Kasumi-1 (cell line): ENCODE measurements at regions not wholly inside any gene's neighbourhood (a gene's known extent, or its start where the extent isn't known, plus 50 kb on each side); places are given as distances from the start of the nearest gene placed in this dataset.
"Not testable (repeated sequence)": the region's sequence is repeated elsewhere in the genome, so short reads cannot be mapped to it uniquely, and the experiment has no call there.

ENCODE experiments used
- DNase-seq, 2 experiments: peaks; one replicate each; lab custom pipeline; 2025; lab: John Stamatoyannopoulos, UW

GRCh38 chr3:106454497-106454896 is 585.7 kb upstream of the CBLB start:
- no peak for DNase-seq

GRCh38 chr3:106457281-106458180 is 588.7 kb upstream of the CBLB start:
- no peak for DNase-seq

DNA sequence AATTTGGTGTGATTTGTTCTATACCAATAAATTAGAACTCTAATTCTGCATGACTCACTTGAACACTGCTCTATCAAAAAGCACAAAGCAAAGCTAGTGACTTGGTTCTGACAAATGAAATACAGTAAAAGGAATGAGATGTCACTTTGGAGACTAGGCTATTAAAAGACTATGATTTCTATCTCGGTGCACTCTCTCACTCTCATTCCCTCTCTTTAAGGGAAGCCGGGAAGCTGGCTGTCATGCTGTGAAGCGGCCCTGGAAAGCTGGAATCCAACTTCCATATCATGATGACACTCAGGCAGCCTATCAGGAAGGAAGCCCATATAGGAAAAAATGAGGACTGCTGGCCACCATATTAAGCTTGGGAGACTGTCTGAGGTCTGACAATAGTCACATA is 590.1 kb upstream of the CBLB start:
- DNase-seq: no peak

- DNase-seq: no peak
Measured at GRCh38 chr3:106466881-106467280, 598.1 kb upstream of the CBLB start.

- DNase-seq: no peak
Measured at GRCh38 chr3:106473576-106474475, 605.0 kb upstream of the CBLB start.

DNA sequence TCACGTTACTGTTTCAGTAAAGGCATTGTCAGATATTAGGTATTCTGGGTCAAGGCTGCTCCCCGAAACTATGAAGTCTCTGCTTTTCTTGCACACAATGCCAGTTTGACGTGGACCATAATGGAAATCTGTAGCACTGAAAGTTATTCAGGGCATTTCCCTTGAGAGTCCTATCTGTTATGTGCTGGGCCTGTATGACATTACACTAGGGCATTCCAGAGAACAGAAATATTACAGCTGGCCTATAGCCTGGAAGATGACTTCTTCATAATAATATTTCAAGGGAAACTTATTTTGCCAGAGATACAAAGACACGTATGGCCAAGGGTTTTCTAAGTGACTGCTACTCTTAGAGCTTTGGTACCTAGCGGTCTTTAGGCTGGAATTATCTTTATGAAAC is 613.6 kb upstream of the CBLB start:
- no peak for DNase-seq

- no peak for DNase-seq
Measured at GRCh38 chr3:106485217-106485616, 616.4 kb upstream of the CBLB start.

GRCh38 chr3:106485802-106486201 is 617.0 kb upstream of the CBLB start:
- no peak for DNase-seq

GRCh38 chr3:106486945-106487639 is 618.3 kb upstream of the CBLB start:
- not testable (repeated sequence) for DNase-seq

DNA sequence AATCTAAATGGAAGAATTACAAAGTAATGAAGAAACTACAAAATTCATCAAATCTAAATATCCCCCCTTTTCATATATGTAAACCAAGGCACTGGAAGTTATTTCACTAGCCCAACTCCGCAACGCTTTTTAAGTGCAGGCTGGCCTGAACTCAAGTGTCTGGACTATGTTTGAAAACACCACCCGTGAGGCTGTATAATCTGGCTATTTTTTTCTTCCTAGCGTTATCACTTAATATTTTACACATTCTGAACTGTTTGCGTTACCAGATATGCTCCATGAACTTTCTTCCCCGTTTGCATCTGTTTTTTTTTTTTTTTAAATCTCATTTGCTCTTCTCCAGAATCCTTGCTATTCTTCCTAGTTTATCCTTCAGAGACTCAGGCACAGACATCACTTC is 619.5 kb upstream of the CBLB start:
- no peak for DNase-seq

- no peak for DNase-seq
Measured at GRCh38 chr3:106491796-106492195, 623.0 kb upstream of the CBLB start.

- no peak for DNase-seq
Measured at GRCh38 chr3:106508331-106508893, 639.6 kb upstream of the CBLB start.

- DNase-seq: no peak
Measured at GRCh38 chr3:106510206-106510605, 641.4 kb upstream of the CBLB start.

DNA sequence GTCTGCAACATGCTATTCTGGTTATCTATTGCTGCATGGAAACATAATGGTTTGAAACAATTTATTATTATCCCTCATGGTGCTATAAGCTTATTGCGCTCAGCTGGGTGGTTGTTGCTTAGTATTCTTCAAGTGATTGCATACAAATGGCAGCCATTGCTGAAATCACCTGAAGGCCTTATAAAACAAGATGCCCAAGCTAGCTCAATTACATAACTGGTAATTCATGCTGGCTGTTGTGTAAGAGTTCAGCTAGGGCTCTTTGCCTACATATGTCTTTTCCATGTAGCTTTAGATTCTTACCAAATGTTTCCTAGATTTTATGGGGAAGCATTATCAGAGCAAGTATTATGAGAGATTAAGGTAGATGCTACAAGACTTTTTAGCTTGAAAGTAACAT is 644.0 kb upstream of the CBLB start:
- no peak for DNase-seq

DNA sequence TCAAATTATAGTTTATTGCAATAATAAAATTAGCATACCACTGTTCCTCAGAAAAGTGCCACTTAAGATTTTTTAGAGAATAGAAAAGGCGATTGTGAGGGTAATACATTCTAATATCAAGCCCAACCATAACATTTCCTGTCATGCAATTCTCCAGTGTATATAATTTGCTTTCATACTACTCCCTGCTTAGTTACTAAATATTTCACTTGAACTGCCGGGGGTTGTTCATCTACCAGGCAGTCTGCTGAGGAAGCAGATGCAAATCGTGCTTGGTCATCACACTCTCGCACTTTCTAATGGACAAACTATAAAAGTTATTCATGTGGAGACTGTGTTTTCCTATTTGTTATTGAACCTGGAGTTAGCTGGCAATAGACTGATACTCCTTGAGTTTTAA is 645.6 kb upstream of the CBLB start:
- DNase-seq: no peak

- no peak for DNase-seq
Measured at GRCh38 chr3:106518516-106518915, 649.7 kb upstream of the CBLB start.

GRCh38 chr3:106522397-106522796 is 653.6 kb upstream of the CBLB start:
- DNase-seq: no peak

DNA sequence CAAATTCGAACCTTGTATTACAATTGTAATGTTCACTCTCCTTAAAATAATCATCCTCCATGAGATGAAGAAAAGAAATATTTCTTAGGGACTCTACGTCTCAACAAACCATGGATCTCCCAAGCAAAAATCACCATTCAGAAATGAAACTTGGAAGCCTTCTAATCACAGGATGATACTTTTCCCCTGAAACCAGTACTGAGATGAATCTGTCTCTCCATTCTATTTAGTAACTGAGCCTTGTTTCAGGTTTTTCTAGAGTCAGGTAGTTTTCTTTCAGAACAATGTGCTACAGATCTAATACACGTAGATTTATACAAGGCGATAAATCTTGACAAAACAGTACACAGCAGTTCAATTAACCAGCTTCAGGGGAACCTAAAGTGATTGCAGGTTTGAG is 660.1 kb upstream of the CBLB start:
- no peak for DNase-seq

DNA sequence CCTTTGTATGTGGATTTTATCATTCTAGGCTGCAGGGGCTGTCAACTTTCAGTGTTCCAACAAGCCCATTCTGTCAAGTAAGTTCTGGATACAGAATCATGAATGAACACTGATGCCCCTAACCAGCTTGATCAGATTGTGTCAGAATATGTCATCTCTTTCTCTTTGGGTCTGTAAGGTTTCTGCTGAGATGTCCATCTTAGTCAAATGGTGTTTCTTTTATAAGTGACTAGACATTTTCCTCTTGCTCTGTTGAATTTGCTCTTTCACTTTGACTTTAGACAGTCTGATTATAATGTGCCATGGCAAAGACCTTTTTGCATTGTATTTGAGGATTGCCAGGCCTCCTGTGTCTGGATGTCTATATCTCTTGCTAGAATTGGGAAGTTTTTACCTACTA is 660.9 kb upstream of the CBLB start:
- DNase-seq: no peak

GRCh38 chr3:106530367-106530766 is 661.6 kb upstream of the CBLB start:
- DNase-seq: peak; percentile 20 to 66

DNA sequence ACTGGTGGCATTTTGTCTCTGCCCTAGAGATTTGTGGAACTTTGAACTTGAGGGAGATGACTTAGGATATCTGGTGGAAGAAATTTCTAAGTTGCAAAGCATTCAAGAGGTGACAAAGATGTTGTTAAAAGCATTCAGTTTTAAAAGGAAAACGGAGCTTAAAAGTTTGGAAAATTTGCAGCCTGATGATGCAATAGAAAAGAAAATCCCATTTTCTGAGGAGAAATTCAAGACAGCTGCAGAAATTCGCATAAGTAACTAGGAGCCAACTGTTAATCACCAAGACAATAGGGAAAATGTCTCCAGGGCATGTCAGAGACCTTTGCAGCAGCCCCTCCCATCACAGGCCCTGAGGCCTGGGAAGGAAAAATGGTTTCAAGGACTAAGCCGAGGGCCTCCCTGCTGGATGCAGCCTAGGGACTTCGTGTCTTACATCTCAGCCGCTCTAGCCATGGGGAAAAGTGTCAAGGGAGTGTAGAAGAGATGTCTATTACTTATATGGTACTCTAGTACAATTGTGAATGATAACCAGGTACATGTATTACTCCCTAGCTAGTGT is 663.0 kb upstream of the CBLB start:
- DNase-seq: not testable (repeated sequence)
